ENCODE measurements at regions not wholly inside any gene's neighbourhood (a gene's known extent, or its start where the extent isn't known, plus 50 kb on each side); places are given as distances from the start of the nearest gene placed in this dataset.
"Not testable (repeated sequence)": the region's sequence is repeated elsewhere in the genome, so short reads cannot be mapped to it uniquely, and the experiment has no call there.

DNA sequence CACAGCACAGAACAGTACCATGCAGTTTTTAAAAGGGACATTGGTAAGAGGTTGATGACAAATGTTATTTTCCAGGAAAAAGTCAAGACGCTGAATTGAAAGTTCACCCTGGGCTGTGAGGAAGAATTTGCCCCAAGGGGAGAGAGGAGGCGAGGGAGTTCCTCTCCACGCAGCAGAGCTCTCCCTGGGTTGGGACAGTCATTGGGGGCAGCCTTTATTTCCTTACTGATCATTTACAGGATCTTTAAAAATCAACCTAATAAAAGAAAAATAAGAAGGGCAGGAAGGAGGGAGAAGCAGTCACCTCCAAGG lies 49.9 kb upstream of the WNT7B start:
- no peak for DNase-seq

DNA sequence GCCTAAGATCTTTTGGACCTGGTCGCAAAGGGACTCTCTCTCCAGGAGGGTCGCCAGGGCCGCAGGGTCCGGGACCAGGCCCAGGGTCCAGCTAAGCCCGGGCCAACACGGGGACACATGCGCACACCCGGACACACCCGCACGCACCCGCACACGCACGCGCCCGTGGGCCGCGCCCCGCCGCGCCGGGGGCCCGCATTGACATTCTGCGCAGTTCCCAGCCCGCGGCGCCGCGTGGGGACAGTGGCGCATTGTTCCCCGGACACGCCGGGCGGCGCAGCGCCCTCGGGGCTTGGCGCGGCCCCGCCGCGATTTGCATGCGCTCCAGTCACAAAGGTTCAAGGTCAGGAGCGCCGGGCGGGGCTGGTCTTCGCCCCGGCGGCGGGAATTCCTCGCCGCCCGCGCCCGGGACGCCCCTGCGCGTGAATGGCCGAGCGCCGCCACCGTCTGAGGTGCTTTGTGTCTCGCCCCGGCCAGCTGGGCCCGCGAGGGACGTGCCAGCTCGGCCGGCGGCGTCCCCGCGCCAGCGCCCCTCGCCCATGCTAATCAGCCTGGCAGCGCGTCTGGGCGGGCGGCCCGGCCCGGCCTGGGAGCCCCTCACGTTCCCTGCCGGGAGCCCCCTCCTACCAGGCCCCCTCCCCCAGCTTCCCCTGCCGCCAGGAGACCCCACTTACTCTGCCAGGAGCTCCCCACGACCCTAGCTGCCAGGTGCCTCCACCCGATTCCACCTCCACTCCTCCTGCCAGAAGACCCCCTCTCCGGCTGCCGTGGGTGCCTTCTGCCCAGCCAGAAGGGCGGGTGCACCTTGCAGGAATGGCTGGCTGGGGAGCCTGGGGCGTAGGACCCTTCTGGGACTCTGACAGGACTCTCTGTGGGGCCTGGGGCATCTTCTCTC lies 50.5 kb upstream of the WNT7B start:
- DNase-seq = no peak

DNA sequence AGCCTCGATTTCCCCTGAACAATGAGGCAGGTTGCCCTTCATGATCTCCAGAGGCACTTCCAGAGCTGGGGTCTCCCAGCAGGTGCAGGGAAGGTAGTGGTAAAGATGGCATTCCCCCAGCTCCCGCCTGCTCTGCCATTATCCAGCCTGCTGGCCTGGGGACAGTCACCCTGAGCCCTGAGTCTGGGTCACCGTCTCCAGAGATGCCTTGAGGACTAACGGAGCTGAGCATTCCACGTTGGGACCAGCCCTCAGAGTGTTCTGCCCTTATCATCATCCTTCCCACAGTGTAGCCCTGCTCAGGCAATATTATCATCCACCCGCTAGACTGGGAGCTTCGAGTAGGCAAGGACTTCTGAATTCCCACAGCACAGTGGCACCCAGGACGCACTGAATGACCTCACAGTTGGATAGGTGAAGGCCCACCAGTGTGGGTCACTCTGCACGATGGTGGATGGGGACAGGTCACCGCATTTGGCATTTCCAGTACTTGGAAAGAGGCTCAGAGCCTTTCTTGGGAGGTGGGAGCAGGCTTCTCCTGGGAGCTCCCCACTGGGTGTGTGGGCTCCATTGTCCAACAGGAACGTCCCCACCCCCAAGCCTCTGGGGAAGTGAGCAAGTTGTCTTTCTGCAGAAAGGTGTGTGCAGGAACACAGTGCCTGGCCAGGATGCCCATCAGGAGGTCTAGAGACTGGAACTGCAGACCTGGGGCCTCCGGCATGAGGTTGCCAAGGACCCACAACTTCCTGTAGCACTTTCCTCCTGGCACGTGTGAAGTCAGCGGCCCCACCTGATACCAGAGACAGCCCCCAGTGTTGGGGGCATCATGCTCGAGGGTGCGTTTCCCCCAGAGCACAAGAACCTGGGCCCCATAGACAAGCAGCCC lies 51.4 kb upstream of the WNT7B start:
- DNase-seq = no peak

DNA sequence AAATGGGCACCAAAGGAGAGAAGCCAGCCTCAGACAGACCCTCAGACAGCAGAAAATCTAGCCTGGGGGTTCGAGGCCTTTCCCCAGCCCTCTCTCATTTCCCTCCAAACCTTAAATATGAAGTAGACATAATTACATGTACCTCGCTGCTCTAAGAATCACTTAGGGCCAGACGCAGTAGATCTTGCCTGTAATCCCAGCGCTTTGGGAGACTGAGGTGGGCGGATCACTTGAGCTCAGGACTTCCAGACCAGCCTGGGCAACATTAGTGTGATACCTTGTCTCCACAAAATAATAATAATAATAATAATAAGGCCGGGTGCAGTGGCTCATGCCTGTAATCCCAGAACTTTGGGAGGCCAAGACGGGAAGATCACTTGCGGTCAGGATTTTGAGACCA lies 52.1 kb upstream of the WNT7B start:
- DNase-seq = no peak

DNA sequence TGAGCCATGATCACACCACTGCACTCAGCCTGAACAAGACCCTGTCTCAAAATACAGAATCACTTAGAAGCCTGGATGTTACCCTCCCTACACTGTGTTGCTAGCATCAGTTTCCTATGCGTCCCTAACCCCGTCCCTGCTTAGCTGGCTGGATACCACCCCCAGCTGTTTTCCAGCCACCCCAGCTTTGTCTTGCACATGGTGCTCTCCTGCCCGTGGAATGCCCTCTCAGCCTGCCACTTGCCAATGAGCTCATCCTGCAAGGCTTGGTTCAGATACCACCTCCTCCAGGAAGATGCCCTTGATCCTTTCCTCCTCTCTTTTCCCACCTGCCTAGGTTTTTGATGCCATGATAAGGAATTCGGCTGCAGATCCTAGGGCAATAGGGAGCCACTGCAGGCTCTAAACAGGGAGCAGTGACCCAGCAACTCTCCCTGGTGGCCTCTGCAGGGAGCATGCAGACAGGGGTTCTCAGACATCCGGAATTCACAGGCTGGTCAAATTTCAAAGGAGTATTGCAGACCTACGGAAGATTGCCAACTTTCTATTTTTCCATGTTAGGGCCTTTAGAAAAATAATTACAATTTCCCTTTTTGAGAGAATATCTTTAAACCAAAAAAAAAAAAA lies 52.7 kb upstream of the WNT7B start:
- DNase-seq = no peak

DNA sequence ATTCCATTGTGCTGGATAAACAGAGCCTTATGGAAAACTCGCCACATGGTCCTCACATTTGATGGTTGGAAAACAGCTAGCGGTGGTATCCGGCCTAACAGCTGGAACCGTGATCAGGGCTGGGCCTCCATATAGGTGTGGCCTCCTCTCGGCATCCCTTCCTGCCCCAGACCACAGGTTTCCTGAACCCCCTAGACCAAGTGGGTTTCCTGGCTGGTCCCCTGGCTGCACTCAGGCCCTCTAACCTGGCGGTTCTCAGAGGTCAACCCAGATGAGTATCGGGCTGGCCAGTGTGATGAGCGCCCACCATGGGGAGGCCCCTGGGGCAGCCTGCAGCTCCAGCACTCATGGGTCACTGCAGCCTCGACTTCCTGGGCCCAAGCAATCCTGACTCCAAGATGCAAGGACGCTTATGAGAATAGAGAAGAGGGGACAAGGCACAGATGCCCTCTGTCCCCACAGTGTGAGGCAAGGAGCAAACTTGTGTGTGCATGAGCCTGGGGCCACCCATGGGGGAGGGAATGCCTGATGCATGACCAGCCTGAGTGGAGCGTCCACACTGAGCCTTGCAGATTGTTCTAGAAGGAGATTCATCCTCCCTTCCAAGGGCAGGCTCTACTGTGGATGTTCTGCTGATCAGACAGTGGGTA lies 53.4 kb upstream of the WNT7B start:
- DNase-seq = no peak

DNA sequence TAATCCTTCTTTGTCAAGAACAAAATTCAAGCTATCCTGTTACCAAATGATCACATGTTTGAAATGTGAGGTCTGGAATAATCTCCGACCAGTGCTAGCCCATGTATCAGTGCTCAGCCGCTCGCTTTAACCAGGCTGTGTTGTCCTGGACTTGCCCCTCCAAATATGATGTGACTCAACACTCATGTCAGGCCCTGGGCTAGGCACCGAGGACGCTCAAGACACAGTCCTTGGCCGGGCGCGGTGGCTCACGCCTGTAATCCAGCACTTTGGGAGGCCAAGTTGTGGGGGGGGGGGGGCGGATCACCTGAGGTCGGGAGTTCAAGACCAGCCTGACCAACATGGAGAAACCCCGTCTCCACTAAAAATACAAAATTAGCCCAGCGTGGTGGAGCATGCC lies 54.1 kb upstream of the WNT7B start:
- DNase-seq = no peak

DNA sequence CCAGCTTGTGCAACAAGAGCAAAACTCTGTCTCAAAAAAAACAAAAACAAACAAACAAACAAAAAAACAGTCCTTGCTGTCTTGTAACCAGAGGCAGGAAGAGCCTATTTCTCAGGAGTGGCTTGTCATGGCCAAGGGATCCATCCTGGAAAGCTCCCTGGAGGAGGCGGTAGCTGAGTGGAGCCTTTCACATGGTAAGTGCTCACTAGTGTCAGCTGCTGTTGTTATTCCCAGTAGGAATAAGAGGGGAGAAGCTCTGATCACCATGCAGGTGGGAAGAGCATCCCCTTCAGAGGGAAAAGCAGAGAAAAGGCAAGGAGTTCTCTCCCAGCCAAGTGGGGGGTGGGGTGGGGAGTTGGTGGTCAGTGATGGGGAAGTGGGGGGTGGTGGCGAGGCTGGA lies 54.6 kb upstream of the WNT7B start:
- no peak for DNase-seq

DNA sequence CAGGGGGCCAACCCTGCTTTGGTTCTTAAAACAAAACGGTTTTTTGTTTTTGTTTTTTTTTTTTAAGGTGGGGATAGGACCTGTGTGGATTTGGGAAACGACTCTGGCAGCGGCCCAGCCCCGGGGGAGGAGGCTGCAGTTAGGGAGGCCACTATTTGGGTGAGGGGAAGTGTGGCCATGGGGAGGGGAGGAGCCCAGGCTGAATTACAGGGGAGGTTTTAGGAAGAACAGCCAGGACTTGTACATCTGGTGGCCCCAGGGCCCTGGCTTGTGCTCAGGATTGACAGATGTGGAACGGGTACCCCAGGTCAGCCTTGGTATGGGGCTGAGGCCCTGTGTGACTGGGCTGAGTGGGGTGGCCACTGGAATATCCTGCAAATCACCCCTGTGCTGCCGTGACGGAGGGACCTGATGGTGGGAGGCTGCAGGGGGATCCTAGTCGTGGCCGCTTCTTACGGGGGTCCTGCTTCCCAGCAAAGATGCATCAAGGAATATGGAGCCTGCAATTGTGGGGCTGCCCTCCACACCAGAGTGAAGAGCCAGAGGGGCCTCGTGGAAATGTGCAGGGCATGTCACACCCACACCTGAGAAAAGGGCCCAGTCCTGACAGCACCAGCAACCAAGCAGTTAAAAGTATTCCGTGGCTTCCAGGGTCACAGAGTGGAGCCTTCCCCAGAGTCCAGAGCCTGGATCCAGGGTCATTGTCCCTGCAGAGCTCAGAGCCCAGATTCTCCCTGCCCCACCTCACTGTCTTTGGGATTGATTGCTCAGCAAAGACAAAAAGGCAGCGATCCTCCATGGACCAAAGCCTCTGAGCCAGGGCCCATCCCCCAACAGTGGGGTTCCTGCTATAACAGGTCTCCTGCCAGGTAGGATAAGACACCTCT lies 55.2 kb upstream of the WNT7B start:
- no peak for DNase-seq

DNA sequence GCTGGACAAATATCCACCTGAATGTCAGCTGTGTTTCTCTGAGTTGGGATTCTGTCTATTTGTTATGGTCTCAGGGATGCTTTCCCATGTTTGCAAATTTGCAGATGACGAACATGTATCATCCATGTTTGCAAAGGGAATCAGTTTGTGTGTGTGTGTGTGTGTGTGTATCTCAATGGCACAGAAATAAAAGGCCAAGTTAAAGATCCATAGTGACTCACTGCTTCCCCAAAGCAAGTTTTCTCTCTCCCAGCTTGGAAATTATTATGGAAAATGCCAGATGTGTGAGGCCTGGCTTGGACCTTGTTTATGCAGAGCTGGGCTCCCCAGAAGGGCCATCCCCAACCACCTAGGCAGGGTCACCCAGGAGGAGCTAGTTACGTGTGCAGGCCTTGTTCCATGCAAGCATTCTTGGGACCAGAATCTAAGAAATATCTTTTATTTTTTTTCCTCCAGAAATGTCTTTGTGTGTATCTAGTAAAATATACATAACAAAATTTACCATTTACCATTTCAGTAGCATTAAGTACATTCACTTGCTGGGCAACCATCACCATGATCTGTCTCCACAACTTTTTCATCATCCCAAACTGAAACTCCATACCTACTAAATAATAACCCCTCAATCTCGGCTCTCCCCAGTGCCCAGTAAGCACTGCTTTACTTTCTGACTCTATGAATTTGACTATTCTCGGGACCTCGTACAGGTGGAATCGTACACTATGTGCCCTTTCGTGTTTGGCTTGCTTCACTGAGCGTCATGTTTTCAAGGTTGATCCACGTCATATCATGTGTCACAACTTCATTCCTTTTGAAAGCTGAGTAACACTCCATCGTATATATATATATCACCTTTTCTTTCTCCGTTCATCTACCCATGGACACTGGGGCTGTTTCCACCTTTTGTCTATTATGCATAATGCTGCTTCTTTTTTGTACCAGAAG lies 56.6 kb upstream of the WNT7B start:
- DNase-seq = no peak

DNA sequence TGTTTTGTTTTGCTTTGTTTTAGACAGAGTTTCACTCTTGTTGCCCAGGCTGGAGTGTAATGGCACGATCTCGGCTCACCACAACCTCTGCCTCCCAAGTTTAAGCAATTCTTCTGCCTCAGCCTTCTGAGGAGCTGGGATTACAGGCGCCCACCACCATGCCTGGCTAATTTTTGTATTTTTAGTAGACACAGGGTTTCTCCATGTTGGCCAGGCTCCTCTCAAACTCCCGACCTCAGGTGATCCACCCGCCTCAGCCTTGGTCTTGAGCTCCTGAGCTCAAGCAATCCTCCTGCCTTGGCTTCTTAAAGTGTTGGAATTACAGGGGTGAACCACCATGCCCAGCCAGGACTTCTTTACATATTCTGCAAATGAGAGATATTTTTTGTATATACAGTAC lies 57.5 kb upstream of the WNT7B start:
- not testable (repeated sequence) for DNase-seq

DNA sequence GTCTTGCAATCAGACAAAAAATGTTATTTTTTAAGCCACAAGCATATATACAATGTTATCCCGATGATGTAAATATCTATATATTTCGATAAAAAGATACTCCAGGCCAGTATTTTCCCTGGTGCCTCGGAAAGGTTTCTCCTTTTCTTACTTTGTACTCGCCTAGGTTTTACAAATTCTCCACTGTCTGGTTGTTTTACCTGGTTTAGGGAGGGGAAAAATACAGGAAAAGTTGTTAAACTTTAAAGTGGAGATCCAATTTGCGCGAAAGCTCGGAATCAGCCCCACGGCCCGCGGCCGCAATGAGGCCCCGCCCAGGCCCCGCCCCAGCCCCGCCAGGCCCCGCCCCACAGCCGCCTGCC lies 58.4 kb upstream of the WNT7B start:
- DNase-seq = no peak

DNA sequence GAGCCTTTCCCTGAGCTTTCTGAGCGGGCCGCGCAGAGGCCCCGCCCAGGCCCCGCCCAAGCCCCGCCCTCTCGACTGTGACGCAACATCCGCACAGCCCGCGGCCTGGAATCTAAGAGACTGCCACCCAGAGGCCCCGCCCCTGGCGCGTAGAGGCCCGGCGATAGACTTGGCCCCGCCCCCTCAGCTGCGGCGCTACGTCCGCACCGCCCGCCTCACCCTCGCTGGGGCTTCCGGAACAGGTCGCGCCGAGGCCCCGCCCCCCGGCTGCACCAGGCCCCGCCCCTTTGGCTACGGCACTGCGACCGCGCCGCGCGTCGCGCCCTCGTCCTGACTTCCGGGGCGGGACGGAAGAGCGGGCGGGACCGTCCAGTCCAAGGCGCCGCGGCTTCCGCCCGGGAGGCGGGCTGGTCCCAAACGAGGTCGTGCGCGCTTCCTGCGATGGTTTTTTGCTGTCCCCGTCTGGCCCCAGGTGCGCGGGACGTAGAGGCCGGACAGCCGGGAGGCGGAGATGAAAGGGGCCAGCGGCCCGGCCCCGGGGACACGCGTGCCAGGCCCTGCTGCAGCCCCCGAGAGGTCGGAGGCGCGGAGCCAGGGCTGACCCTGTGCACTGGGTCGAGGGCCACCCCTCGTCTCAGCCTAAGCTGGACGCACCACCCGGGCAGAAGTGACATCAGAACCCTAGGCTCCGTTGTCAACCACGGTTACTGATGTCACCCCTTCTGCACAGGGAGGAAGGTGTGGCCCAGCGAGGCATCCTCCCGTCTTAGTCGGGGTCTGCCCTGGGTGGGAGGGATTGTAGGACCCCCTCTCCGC lies 59.0 kb upstream of the WNT7B start:
- DNase-seq = peak; percentile 99 to 100

DNA sequence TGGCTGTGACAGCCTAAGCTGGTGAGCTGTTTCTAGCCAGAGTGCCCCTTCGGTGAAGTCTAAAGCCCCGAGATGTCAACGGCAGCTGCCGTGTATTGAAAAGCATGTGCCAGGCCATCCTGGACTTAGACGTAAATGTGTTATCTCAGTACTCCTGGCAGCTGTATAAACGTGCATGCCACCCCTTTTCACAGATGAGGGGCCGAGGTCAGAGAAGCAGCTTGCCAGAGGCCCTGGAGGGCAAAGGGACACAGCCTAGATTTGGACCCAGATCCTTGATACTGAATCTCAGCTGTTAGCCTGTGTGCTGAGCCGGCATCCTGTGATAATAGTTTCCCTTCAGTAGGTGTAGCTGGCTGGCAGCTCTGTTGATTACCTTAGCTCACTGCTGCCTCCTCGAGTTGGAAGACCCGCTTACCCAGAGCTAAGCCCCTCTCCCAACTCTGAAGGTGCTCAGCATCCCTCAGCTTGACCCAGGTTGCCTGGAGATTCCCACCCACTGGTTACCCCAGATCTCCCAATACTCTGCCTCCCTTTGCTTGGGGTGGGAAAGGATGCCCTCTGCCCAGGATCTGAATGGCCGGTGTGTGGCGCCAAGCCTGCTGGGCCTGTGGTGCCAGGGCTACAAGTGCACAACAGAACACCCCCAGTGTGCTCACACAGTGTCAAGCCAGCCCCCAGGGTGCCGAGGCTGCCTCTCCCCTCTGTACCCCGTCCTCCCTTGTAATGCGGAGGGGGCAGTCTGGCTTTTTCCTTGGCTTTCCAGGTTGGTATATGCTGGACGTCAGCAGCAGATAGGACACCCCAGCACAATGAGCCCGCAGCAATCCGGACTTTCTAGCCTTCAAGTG lies 59.8 kb upstream of the WNT7B start:
- DNase-seq = peak; percentile 58 to 62

DNA sequence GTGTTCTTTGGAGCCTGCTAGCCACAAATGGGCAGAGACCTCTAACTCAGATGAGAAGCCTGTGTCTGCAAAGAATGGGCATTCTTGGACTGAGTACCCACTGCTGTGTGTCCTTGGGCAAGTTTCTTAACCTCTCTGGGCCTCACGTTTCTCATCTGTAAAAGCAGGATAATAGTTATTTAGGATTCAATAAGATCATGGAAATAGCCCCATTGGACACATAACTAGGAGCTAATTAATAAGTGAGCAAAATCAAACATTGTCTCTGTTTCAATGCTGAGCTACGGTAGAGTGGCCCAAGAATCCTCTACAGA lies 61.2 kb upstream of the WNT7B start:
- DNase-seq = no peak

DNA sequence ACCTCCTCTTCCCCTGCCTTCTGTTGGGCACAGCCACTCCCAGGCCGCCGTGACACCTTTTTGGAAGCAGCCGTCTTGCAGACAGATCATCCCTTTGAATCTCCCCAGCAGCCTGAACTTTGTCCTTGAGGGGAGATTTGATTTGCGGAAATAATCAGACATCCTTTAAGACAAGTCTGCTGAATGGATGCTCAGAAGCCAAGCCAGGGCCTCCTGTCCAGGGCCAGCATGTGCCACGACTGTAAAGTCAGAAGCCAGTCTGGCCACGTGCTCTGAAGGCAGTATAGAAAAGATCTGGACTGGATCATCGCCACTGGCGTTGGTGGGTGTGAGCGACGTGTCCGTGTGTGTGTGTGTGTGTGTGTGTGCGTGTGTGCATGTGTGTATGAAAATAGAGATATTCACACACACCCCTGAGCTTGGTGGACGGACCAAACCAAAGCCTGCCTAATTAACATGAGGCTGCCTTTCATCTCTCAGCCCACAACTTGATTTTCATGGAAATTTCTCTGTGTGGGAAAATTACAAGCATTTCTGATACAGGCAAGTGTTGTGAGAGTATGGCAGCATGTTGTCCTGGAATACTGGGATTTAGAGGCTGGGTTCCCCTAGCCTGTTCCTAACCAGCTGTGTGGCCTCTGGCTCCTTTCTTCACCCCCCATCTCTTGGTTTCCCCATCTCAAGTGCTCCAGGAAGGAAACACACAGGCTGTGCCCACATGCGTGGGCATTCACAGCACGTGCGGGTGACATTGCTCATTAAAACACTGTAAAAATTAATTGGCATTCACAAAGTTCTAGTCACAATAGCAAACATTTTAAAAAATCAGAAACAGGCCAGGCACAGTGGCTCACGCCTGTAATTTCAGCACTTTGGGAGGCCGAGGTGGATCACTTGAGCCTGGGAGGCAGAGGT lies 61.8 kb upstream of the WNT7B start:
- no peak for DNase-seq

DNA sequence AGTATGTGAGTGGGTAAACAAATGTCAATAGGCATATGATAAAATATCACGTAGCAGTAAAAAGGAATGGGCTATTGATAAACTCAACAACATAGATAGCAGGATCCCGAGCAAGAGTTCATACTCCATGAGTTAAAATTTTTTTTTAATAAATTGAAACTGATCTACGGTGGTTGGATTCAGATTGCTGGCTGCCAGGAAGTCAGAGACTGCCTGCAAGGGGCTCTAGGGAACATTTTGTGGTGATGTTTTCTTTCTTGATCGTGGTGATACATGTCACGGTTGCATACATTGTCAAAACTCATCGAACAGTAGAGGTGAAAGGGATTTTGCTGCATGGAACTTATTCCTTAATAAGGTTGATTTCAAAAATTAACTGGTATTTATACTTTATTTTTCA lies 62.6 kb upstream of the WNT7B start:
- DNase-seq = no peak
